CD4-positive, alpha-beta T cell treated with Interleukin-10 for 1 hour (primary cell): ENCODE measurements at regions not wholly inside any gene's neighbourhood (a gene's known extent, or its start where the extent isn't known, plus 50 kb on each side); places are given as distances from the start of the nearest gene placed in this dataset.
A peak's percentile ranks its signal among the peaks of the same experiment; 100 is the strongest.
"Not testable (repeated sequence)": the region's sequence is repeated elsewhere in the genome, so short reads cannot be mapped to it uniquely, and the experiment has no call there.

Source experiments
- DNase-seq: peaks from one replicate; pipeline ENCODE4 v3.0.0-alpha.2; 2020

DNA sequence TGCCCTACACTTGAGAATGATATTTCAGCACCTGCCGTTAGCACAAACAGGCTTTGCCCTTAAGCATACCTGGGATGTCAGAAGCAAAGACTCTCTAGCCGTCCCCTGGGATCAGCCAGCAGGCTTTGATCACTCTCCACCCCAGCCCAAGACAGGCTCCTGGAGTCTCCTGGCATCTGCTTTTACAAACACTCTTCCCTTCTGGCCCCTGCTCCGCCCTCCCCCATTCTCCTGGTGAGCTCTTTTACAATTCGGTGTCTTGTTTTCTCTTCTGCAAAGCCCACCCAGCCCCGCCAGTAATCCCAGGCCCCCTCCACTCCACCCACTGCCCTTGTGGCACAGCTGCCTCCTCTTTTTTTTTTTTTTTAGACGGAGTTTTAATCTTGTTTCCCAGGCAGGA is 50.4 kb downstream of the KATNIP start:
- no peak for DNase-seq

DNA sequence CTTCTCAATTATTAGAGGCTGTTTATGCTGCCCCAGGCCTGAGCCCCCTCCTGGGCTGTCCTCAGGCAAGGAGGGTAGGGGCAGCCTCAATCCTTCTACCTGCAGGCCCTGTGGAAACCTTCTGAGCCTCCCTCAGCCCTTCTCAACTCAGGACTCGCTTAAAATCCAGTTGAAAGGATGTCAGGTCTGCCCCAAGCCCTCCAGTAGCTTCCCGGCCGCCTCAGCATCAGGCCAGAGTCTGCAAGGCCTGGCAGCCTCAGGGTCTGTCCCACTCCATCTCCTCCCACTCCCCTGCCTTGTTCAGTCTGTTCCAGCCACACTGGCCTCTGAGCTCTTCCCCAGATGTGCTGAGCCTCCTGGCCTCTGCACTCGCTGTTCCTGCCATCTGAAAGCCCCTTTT is 52.2 kb downstream of the KATNIP start:
- DNase-seq, result no peak

DNA sequence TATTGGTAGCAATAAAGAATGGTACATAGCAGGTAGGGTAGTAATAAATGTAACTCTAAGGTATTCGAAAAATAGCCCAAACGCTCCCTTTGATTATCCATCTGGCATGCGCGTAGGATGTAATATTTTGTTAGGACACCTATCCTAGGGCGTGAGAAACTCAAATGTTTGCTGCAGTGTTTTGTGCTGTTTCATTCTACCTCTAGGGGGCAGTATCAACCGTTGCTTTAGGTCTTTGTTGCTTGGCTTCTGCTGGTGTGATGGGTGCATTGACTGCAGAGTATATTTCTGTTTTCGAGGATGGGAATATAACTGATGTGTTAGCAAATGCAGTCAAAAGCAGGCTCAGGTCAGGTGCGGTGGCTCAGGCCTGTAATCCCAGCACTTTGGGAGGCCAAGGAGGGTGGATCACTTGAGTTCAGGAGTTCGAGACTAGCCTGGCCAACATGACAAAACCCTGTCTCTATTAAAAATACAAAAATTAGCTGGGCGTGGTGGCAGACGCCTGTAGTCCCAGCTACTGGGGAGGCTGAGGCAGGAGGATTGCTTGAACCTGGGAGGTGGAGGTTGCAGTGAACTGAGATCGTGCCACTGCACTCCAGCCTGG is 55.7 kb downstream of the KATNIP start:
- peak; percentile 24 for DNase-seq

DNA sequence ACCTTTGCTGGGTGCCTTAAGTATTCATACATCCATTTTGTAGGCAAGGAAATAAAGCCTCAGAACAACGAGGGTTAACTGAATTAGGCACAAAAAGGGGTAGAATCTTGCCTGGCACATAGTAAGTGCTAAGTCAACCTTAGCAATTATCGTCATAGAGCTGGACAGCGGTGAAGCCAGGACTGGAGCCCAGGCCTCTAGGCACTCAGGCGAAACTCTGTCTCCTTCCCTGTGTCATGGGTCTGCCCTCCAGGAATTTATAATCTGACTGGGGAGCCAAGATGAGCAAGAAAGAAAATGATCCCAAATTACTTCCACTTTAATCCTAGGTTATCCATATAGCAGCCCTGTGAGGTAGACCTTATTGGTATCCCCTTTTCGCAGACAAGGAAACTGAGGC is 61.4 kb downstream of the KATNIP start:
- DNase-seq, result no peak

DNA sequence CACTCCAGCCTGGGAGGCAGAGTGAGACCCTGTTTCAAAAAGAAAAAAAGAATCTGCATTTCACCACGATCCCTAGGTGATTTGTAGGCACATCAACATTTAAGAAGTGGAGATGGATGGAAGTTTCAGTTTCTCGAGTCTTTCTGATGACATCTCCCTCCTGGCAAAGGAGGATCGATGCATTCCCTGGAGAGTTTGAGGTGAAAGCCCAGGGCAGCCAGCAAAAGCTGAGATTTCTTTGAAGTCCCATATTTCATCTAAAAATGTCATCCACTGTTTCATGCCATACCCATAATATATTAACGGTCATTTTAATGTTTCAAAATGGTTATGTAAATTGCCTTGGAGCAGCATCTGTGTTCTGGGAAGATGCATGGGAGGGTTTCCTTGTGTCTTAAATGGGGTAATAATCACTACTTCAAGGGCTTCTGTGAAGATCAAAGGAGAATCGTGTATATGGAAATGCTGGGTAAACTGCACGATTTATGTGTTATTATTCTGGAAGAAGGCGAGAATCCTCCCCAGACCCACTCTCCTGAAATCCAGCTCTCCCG is 63.4 kb downstream of the KATNIP start:
- no peak for DNase-seq

DNA sequence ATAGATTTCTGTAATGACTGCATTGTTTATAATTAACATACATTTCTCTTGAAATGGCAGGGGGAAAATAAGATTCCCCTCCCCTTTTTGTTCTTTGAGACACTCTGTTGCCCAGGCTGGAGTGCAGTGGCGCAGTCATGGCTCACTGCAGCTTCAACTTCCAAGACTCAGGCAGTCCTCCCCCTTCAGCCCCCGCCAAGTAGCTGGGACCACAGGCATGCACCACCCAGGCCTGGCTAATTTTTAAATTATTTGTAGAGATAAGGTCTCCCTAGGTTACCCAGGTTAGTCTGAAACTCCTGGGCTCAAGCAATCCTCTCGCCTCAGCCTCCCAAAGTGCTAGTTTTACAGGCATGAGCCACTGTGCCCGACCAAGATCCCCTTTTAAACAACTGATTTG is 67.7 kb downstream of the KATNIP start:
- no peak for DNase-seq

DNA sequence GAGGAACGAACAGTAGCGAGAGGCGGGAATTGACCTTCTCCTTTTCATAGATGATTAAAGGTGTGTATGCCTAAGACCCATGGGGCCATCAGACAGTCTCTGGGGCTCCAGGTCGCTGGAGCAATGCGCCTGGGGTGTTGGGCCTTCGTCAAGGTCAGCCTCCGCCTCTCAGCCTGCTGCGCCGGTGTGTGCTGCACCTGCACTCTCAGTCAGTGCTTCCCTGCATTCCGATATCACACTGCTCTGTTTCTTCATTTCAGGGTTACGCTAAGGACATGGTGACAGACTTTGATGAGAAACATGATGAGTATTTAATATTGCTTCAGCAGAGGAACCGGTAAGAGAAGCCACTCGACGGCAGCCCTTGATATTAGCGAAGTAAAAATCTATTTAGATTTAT is 68.2 kb downstream of the KATNIP start:
- DNase-seq, result no peak

DNA sequence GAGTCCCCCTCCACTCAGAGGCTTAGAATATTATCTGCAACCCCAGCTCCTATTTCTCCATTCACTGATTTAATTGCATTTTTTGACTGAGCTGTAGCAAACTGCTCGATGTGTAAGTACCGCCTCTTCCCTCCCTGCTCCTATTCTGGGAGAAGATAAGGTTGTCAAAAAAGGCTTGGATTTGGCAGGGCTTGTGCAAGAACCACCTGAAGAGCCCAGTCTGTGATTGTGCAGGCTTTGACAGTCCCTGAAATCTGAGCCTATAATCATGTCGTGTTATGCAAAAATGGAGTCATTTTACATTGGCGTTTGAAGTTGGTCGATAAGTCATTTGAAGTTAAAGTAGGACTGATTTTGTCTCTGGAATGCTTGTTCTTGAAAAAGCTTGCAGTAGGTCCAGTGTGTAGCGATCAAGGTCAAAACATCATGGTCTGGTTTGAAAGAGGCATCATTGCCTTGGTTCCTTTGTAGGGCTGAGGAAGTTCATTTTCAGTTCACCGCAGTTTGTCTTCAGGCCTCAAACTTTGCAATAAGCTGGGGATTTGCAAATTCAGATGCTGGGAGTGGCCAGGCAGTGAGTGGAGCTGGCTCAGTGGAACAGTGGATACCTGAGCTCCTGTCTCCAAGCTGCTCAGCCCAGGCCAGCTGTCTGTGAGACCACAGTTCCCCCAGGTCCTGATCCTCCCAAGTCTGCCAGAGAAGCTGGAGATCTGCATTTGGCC is 68.8 kb downstream of the KATNIP start:
- DNase-seq, result no peak

DNA sequence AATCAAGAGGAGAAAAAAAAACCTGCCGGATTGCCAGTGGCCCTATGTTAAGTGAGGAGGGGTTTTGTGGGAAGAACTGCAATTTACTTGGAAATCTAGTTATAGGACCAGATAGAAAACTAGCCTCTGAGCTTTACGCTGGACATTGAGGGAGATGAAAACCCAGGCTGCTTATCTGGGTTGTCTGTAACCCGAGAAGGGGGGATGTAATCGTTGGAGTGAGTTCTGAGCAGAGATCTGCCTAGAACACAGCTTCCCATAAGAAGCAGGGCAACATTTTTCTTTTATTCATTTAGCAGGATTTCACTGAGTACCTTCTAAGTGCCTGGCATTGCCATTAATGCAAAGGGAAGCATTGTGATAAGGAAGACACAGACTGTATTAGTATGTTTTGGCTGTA is 70.6 kb downstream of the KATNIP start:
- DNase-seq, result no peak

DNA sequence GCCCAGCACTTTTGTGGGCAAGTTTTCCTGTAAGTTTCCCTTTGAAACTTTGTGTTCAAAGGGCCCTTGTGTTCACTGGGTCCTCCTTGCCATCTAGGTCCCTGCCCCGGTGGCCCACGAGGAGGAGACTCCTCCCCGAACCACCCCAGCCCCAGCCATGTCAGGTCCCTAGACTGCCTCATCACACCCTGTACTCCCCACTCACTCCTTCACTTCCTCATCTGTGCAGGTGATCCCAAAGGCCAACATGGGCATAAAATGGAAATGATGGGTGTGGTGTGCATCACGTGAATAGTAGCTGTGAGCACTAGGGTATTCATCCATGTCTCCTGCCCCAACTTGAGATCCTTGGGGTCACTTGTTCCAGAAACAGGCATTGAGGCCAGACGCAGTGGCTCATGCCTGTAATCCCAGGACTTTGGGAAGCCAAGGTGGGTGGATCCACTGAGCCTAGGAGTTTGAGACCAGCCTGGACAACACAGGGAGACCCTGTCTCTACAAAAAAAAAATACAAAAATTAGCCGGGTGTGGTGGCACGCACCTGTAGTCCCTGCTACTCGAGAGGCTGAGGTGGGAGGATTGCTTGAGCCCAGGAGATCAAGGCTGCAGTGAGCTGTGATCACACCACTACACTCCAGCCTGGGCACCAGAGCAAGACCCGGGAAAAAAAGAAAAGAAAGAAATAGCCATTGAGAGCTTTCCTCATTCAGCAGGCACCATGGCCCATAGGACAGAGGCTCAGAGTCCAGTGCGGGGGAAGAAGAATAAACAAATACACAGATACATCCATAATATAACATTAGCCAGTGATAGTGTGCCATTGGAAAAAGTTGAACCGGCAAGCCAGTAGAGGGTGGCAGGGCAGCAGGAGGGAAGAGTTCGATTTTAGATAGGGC is 74.5 kb downstream of the KATNIP start:
- no peak for DNase-seq

DNA sequence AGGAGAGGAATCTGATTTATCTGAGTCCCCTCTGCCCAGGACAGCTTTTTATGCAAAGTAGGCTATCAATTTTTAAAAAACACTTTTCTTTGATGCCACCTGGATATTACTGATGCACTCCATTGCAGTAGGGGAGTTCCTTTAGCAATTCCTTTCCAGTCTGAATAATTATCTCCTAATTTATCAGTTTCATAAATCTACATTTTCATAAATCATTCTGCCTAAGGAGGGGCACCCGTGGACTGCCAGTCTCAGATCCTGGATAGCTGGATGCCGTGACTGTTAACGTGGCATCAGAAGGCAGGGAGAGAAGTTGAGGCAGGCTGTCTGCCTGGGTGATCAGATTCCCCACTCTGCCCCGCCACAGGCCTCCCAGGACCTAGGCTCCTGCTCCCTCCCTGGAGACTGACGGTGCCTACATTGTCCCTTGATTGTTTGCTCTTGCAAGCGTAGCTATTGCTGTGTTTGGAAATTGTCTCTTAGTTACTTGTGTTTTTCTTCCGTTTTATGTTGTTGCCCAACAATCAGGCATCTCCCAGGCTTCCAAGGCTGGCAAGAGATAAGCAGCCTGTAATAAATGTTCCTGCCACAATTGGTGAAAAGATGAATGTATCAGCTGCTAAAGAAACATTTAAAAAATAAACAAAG is 75.2 kb downstream of the KATNIP start:
- no peak for DNase-seq

DNA sequence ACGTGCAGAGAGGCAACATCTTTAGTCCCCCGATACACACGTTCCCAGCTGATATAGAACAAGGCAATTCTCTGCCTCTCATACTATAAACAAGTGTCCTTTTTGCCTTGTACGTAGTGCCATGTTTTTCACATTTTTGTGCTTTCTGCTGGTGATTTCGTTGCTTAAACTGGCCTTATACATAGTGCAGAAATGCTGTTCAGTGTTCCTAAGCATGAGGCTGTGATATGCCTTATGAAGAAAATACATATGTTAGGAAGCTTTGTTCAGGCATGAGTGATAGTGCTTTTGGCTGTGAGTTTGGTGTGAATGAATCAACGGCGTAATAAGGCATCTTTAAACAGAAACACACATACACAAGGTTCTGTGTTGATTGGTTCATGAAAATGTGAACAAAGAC is 77.2 kb downstream of the KATNIP start:
- no peak for DNase-seq

DNA sequence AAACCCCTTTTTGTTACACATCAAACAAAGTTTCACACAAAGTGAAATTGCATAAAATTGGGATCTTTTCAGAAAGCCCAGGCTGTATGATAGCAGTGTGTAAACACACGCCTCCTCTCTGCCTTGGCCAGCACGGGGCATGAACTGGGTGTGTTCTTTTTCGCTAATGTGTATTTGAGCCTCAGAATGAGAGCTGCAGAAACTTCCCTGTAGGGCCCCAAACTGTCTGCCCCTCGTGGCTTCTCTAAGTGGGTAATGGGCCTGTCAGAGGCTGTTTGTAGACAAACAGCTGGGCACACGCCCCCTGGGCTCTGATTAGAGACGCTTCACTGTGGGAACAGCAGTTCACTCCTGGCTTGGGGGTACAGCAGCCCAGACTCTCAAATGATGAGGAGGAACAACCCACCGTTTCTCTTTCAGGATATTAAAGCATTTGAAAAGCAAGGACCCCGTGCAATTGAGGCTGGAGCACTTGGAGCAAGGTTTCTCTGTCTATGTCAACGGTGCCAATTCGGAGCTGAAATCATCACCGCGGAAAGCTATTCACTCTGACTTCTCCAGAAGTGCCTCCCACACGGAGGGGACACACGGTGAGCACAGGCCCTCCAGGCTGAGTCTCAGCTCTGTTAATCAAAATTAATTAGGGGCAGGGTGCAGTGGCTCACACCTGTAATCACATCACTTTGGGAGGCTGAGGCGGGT is 78.4 kb downstream of the KATNIP start:
- no peak for DNase-seq

DNA sequence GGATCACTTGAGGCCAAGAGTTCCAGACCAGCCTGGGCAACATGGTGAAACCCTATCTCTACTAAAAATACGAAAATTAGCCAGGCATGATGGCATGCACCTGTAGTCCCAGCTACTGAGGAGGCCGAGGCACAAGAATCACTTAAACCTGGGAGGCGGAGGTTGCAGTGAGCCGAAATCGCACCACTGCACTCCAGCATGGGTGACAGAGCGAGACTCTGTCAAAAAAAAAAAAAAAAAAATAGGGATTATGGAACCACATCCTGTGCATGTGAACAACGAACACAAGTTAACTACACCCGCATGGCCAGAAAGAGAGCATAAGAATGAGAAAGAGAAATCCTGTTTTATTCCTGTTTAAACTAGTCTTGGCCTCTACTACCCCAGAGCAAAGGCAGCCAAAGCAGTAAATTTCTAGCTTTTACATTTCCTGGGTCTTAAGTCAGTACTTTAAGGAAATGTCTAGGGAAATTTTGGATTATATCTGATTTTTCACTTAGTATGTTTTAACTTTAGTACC is 79.1 kb downstream of the KATNIP start:
- not testable (repeated sequence) for DNase-seq

DNA sequence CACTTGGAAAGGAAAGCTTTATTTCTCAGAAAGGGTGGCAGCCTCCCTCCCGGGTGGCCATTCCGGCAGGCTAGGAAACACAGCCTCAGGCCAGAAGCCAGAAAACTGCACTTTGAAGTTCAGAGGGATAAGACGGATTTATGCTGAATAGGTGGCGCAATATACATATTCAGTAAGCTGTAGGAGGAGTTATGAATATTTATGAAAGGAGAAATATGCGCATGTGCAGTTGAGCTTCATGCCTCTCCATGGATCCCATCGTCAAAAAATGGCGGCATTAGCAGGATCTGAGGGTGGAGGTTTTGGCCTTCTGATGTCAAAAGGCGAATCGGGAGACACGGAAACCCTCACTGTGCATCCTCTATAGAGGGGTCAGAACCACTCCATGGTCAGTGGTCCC is 82.3 kb downstream of the KATNIP start:
- DNase-seq, result no peak

DNA sequence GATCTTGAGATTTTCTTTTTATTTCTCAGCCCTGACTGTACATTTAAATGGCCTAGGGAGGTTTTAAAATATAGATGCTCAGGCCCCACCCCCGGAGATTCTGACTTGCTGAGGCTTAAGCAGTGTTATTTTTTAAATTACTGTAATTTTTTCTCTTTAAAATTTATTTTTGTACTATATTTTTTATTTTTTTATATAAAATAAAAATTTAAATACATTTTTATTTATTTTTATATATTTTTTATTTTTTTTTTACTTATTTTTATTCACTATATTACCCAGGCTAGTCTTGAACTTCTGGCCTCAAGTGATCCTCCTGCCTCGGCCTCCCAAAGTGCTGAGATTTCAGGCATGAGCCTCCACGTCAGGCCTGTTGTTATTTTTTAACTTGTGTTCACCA is 83.3 kb downstream of the KATNIP start:
- no peak for DNase-seq

DNA sequence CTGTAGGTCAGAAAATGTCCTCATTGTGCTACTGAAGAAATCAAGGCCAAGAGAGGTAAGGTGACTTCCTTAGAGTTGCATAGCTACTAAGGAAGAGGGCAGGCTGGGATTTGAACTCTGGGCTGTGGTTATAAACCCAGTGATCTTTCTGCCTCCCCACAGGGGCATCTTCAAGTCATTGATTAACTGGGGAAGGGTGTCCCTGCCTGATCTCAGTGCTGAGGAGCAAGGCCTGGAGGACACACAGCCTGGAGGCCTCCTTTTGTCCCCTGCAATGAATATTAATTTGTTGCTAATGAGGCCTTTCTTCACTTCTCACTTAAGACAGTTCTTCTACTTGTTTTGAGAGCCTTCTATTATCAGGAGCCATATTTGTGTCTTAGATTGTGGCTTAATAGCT is 83.8 kb downstream of the KATNIP start:
- no peak for DNase-seq

DNA sequence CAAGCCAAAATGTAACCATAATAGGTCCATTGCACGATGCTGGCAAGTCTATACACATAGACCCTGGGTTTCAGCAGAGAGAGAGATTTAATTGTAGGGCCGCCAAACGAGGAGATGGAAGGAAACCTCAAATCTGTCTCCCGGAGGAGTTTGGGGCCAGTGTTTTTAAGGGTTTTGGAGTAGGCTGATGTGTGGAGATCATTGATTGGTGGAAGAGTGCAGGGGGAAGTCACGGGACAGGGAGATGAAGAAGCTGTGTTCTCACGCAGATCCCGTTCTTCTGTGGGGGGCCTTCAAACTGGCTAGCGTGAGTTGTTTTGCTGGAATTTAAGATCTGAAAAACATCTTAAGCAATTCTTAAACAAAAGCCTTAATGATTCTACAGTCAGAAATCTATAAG is 84.8 kb downstream of the KATNIP start:
- DNase-seq, result no peak

DNA sequence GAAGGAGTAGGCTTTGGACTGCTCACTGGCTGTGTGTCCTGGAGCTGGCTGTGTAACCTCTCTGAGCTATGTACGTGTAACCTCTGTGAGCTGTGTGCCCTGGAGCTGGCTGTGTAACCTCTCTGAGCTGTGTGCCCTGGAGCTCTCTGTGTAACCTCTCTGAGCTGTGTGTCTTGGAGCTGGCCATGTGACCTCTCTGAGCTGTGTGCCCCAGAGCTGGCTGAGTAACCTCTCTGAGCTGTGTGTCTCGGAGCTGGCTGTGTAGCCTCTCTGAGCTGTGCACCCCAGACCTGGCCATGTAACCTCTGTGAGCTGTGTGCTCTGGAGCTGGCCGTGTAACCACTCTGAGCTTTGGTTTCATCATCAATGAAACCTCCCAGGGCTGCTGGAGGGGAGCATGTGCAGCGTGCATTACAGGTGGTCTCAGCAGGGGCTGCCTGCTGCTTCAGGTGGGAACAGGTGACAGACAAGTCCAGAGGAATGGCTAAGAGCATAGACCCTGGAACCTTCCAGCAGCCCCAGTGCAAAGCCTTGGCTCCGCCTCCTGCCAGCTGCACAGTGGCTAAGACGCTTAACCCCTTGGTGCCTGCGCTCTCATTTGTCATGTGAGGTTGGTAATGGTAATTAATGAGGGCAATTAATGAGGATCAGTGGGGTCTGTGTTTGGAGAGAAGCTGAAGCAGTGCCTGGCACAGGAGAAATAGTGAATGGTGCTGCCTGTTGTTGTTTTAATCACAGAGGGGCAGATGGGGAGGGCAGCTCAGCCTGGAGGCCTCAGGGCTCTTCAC is 86.7 kb downstream of the KATNIP start:
- no peak for DNase-seq

DNA sequence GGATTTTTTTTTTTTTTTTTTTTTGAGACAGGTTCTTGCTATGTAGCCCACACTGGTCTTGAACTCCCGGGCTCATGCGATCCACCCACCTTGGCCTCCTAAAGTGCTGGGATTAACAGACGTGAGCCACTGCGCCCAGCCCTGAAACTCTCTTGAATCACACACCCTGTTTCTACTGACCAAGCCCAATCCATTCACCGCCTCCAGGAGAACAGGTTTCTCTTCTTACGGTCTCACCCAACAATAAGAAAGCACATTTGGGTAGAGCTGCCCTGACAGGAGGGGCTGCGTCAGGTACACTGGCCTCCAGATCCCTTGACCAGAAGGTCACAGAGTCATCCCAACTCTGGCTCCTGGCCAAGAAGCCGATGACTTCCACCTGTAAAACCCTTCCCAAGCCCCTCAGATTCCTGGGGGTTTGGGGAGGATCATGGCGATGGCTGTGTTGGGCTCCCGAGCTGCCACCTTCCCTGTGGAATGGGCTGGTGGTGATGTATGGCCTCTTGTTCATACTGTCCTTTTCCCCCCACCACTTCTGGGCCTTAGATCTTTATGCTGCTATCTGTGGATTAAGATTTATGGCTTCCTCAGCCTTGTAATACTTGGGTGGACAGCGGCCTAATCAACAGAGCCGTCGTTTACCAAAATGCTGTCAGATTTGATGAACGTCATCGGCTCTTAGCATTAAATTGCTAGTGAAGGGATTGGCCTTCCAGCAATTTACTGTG is 89.1 kb downstream of the KATNIP start:
- no peak for DNase-seq
